ENCODE measurements at regions not wholly inside any gene's neighbourhood (a gene's known extent, or its start where the extent isn't known, plus 50 kb on each side); places are given as distances from the start of the nearest gene placed in this dataset.

DNA sequence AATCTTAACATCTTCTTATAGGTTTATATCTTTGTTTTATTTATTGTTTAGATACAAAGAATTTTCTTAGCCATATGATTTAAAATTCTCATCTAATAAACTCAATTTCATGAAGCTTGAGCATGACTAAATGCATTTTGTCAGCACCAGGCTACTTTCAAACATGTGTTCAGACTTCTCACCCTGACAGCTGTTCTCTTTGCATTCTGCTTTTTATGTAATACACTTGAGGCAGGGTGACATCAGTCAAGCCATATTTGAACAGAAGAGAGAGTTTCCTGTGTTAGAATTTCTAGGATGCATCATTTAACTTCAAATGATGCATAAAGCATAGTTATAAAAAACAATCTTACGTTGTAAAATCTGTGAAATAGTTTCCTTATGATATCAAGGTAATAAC lies 1295.1 kb upstream of the PCDH20 start:
- Mint-ChIP-seq H3K27ac (no peak overlapping the region), H3K9me3 (peaks cover 0 to 15% (median 6%) of the 10 kb centered on the region in 7 donors), H3K4me1 (no peaks in the 10 kb centered on the region), H3K36me3 (no peaks in the 10 kb centered on the region), H3K27me3 (no peaks in the 10 kb centered on the region), H3K4me3 (no peak overlapping the region)
- no peak for ATAC-seq (ENCODE audit: low read depth in 2 of 2)
- no peak for DNase-seq

- Mint-ChIP-seq H3K27ac (no peak overlapping the region), H3K4me3 (no peak overlapping the region), H3K4me1 (no peaks in the 10 kb centered on the region), H3K9me3 (peaks cover 0 to 7% (median 3%) of the 10 kb centered on the region in 7 donors), H3K27me3 (no peaks in the 10 kb centered on the region), H3K36me3 (no peaks in the 10 kb centered on the region)
- DNase-seq (no peak), ATAC-seq (ENCODE audit: low read depth in 2 of 2) (no peak)
Measured at GRCh38 chr13:62706048-62706447, 1290.4 kb upstream of the PCDH20 start.

DNA sequence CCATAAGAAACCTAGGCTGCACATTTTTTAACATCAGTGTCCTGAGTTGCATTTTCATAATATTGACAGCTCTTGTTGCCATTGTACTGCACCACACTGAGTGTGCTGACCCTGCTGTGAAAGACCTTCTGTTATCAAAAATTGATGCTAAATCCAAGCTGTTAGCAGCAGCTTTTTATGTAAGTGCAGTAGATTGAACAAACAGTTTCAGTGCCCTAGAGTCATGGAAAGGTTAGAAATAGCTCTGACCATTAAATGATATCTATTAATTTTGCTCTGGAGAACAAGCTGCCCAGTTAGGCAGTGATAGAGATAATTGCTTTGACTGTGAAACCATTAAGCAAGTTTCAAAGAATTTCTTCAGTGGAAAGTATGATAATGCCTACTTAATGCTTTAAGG lies 1289.2 kb upstream of the PCDH20 start:
- Mint-ChIP-seq H3K9me3 (peaks cover 0 to 7% (median 1%) of the 10 kb centered on the region in 7 donors), H3K4me1 (no peaks in the 10 kb centered on the region), H3K27me3 (no peaks in the 10 kb centered on the region), H3K36me3 (no peaks in the 10 kb centered on the region), H3K27ac (no peak overlapping the region), H3K4me3 (no peak overlapping the region)
- DNase-seq = no peak
- ATAC-seq (ENCODE audit: low read depth in 2 of 2) = no peak

- DNase-seq (no peak), ATAC-seq (ENCODE audit: low read depth in 2 of 2) (no peak)
- no peak overlapping the region for H3K27ac Mint-ChIP-seq
- H3K4me3 Mint-ChIP-seq = no peak overlapping the region
- H3K4me1 Mint-ChIP-seq = no peaks in the 10 kb centered on the region
- H3K9me3 Mint-ChIP-seq = peaks cover 0 to 7% (median 0%) of the 10 kb centered on the region in 7 donors
- no peaks in the 10 kb centered on the region for H3K27me3 Mint-ChIP-seq
- no peaks in the 10 kb centered on the region for H3K36me3 Mint-ChIP-seq
Measured at GRCh38 chr13:62702502-62702901, 1286.9 kb upstream of the PCDH20 start.

DNA sequence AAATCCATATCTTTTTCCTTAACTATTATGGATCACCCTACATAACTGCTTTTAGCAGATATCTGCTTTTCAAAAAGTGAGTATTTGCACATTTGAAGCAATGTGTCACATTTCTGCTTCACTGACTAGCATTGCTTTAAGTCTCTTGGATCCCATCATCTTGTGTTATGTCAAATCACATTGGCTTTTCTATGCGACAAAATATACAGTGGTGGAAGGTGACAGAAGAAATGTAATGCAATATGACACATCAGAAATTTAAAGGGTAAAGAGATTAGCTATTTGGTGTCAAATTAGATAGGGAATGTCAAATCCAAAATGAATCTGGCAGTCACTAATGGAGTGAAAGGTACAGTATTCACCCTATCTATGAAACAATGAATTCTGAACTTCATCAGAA lies 1282.1 kb upstream of the PCDH20 start:
- H3K27ac Mint-ChIP-seq = no peak overlapping the region
- no peak overlapping the region for H3K4me3 Mint-ChIP-seq
- DNase-seq (no peak), ATAC-seq (ENCODE audit: low read depth in 2 of 2) (no peak)
- no peaks in the 10 kb centered on the region for H3K36me3 Mint-ChIP-seq
- no peaks in the 10 kb centered on the region for H3K4me1 Mint-ChIP-seq
- no peaks in the 10 kb centered on the region for H3K27me3 Mint-ChIP-seq
- H3K9me3 Mint-ChIP-seq = peaks cover 0 to 9% (median 0%) of the 10 kb centered on the region in 7 donors

- Mint-ChIP-seq H3K27ac (no peak overlapping the region), H3K4me1 (no peaks in the 10 kb centered on the region), H3K36me3 (no peaks in the 10 kb centered on the region), H3K27me3 (no peaks in the 10 kb centered on the region), H3K4me3 (no peak overlapping the region), H3K9me3 (peaks cover 0 to 9% (median 0%) of the 10 kb centered on the region in 7 donors)
- no peak for ATAC-seq (ENCODE audit: low read depth in 2 of 2)
- no peak for DNase-seq
Measured at GRCh38 chr13:62696490-62696889, 1280.8 kb upstream of the PCDH20 start.

DNA sequence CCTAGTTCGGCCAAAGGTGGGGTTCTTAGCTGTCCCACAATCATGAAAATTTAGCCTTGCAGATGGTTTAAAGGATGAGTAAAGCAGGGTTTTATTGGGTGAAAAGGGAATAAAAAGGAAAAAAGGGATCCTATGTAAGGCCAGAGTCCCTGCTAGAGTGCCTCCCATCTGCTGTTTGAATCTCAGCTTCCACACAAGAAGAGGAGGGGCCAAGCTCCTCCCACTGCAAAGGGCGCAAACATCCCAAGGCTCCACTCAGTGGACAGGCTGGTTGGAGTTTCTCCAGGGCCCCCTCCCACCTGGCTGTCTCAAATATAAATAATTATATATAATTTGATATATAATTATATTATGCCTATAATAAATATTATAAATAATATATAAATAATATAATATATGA lies 1272.1 kb upstream of the PCDH20 start:
- Mint-ChIP-seq H3K4me1 (no peaks in the 10 kb centered on the region), H3K4me3 (no peak overlapping the region), H3K27ac (no peak overlapping the region), H3K36me3 (no peaks in the 10 kb centered on the region), H3K27me3 (no peaks in the 10 kb centered on the region), H3K9me3 (peaks cover 0 to 5% (median 0%) of the 10 kb centered on the region in 7 donors)
- ATAC-seq (ENCODE audit: low read depth in 2 of 2) = no peak
- DNase-seq = no peak

DNA sequence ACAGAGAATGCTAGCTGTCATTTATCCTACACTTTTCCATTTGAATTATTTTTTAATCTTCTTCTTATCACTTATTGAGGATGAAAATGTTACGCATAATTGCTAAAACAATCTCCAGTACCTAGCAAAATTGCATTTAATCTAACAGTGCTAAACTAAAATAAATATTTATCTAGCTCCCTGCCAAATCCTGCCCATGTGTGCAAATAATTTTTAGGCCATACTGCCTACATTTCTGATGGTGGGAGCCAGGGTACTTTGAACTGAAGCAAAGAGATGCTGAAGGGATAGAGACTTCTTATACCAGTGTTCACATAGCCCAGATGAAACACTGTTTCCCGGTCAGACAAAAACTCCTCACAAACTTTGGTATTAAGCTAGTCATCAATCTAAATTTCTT lies 1268.7 kb upstream of the PCDH20 start:
- H3K9me3 Mint-ChIP-seq = peaks cover 0 to 5% (median 2%) of the 10 kb centered on the region in 7 donors
- ATAC-seq (ENCODE audit: low read depth in 2 of 2) = no peak
- H3K27ac Mint-ChIP-seq = no peak overlapping the region
- no peaks in the 10 kb centered on the region for H3K27me3 Mint-ChIP-seq
- DNase-seq = no peak
- no peak overlapping the region for H3K4me3 Mint-ChIP-seq
- no peaks in the 10 kb centered on the region for H3K4me1 Mint-ChIP-seq
- no peaks in the 10 kb centered on the region for H3K36me3 Mint-ChIP-seq

- DNase-seq (no peak), ATAC-seq (ENCODE audit: low read depth in 2 of 2) (no peak)
- Mint-ChIP-seq H3K4me1 (no peaks in the 10 kb centered on the region), H3K27ac (no peak overlapping the region), H3K27me3 (no peaks in the 10 kb centered on the region), H3K36me3 (no peaks in the 10 kb centered on the region), H3K9me3 (peaks cover 0 to 5% (median 2%) of the 10 kb centered on the region in 7 donors), H3K4me3 (no peak overlapping the region)
Measured at GRCh38 chr13:62682788-62683187, 1267.1 kb upstream of the PCDH20 start.

DNA sequence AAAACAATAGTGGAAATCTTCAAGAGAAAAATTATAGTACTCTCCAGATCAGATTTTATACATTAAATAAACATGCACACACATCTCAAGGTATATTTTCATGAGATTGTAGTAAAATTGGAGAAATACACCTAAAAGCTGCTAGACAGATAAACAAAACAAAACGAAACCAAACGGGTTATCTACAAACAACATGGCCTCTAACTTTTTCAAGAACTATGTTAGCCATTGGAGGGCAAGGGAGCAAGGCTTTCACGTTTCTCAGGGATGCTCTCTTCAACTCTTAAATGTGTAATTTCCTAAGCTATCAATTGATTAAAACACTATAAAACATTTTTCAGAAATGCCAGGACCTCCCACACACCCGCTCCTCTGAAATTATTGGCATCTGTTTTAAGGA lies 1262.4 kb upstream of the PCDH20 start:
- Mint-ChIP-seq H3K9me3 (peaks cover 0 to 12% (median 2%) of the 10 kb centered on the region in 7 donors), H3K4me1 (no peaks in the 10 kb centered on the region), H3K4me3 (no peak overlapping the region), H3K36me3 (no peaks in the 10 kb centered on the region), H3K27ac (no peak overlapping the region), H3K27me3 (no peaks in the 10 kb centered on the region)
- DNase-seq (no peak), ATAC-seq (ENCODE audit: low read depth in 2 of 2) (no peak)

- Mint-ChIP-seq H3K9me3 (no peaks in the 10 kb centered on the region), H3K4me3 (no peak overlapping the region), H3K27me3 (no peaks in the 10 kb centered on the region), H3K36me3 (no peaks in the 10 kb centered on the region), H3K27ac (no peak overlapping the region), H3K4me1 (no peaks in the 10 kb centered on the region)
- ATAC-seq (ENCODE audit: low read depth in 2 of 2) = no peak
- DNase-seq = no peak
Measured at GRCh38 chr13:62663767-62664166, 1248.1 kb upstream of the PCDH20 start.

DNA sequence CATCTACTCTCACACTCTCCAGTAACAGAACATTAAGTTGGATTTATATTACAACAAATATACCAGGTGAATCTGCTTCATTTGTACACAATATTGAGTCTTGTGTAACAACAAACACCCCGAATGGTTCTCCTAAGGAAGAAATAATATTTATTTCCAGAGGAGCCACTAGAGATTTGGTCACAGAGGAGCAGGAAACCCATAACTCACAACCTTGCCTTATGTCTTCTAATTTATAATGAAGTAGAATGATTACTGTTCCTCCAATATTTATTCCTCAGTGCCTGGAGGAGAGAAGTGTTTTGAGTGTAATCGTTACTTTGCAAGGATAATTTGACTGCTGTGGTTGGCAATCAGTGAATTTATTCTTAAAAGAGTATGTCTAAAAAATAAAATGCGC lies 1243.7 kb upstream of the PCDH20 start:
- no peak overlapping the region for H3K4me3 Mint-ChIP-seq
- DNase-seq (no peak), ATAC-seq (ENCODE audit: low read depth in 2 of 2) (no peak)
- peaks cover 0 to 3% (median 0%) of the 10 kb centered on the region in 7 donors for H3K9me3 Mint-ChIP-seq
- H3K27me3 Mint-ChIP-seq = no peaks in the 10 kb centered on the region
- H3K27ac Mint-ChIP-seq = no peak overlapping the region
- no peaks in the 10 kb centered on the region for H3K36me3 Mint-ChIP-seq
- H3K4me1 Mint-ChIP-seq = no peaks in the 10 kb centered on the region

DNA sequence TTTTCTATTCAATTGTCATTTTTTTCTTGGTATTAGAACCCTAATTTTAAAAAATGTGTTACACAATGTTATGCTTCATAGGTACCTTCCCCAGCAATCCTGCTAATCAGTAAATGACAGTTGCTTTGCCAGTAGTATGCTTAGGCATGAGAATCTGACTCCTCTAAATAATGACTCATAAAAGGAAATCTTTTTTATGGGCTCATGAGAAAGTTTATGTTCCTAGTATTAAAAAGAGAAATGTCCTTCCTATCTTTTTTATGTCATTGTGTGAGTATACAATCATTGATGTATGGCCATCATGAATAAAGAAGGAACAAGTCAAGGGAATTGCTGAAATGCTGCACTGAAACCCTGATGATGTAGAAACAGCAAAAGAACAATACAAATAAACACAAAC lies 1237.7 kb upstream of the PCDH20 start:
- ATAC-seq (ENCODE audit: low read depth in 2 of 2) (no peak), DNase-seq (no peak)
- Mint-ChIP-seq H3K36me3 (no peaks in the 10 kb centered on the region), H3K27ac (no peak overlapping the region), H3K9me3 (peaks cover 0 to 3% (median 0%) of the 10 kb centered on the region in 7 donors), H3K27me3 (no peaks in the 10 kb centered on the region), H3K4me1 (no peaks in the 10 kb centered on the region), H3K4me3 (no peak overlapping the region)

GRCh38 chr13:62643799-62644524 lies 1228.3 kb upstream of the PCDH20 start:
- Mint-ChIP-seq H3K27me3 (no peaks in the 10 kb centered on the region), H3K4me1 (no peaks in the 10 kb centered on the region), H3K36me3 (no peaks in the 10 kb centered on the region), H3K9me3 (peaks cover 2 to 7% (median 6%) of the 10 kb centered on the region in 7 donors), H3K27ac (no peak overlapping the region), H3K4me3 (no peak overlapping the region)
- ATAC-seq (ENCODE audit: low read depth in 2 of 2) = no peak
- no peak for DNase-seq
